Mucosa of rectum (tissue), 2 donors: ENCODE measurements at regions not wholly inside any gene's neighbourhood (a gene's known extent, or its start where the extent isn't known, plus 50 kb on each side); places are given as distances from the start of the nearest gene placed in this dataset.

Experiments used
- H3K27ac ChIP-seq, 2 donors: one replicate each; pipeline ENCODE4 v1.7.0; 2013; ENCODE audit warnings: inconsistent platforms in 2 of 2, low read depth in 2 of 2, low read length in 2 of 2
- H3K27me3 ChIP-seq, 2 donors: one replicate each; pipeline ENCODE4 v1.7.0; 2013; ENCODE audit warnings: low read length in 2 of 2; ENCODE audit not compliant: control insufficient read depth in 2 of 2, insufficient read depth in 2 of 2
- H3K36me3 ChIP-seq, 2 donors: one replicate each; pipeline ENCODE4 v1.7.0; 2013; ENCODE audit warnings: low read length in 2 of 2; ENCODE audit not compliant: control insufficient read depth in 2 of 2, insufficient read depth in 2 of 2
- H3K4me1 ChIP-seq, 2 donors: one replicate each; pipeline ENCODE4 v1.7.0; 2013; ENCODE audit warnings: low read length in 2 of 2, mild to moderate bottlenecking in 1 of 2; ENCODE audit not compliant: control insufficient read depth in 2 of 2, insufficient read depth in 2 of 2
- H3K4me3 ChIP-seq, 2 donors: one replicate each; pipeline ENCODE4 v1.7.0; 2013; ENCODE audit warnings: low read length in 2 of 2
- H3K9ac ChIP-seq, 2 donors: one replicate each; pipeline ENCODE4 v1.7.0; 2013; ENCODE audit warnings: low read length in 2 of 2, low read depth in 1 of 2, mild to moderate bottlenecking in 1 of 2
- H3K9me3 ChIP-seq, 2 donors: one replicate each; pipeline ENCODE4 v1.7.0; 2013; ENCODE audit warnings: low read length in 2 of 2; ENCODE audit not compliant: control insufficient read depth in 2 of 2
- donor health status: healthy.
- donor health status: Normal muscosa, but diverticular disease.

- Histone ChIP-seq H3K27ac (no peak overlapping the region), H3K4me1 (peaks cover 12 to 14% of the 10 kb centered on the region in 2 donors), H3K36me3 (no peaks in the 10 kb centered on the region), H3K27me3 (peaks cover 3 to 5% of the 10 kb centered on the region in 2 donors), H3K9me3 (no peaks in the 10 kb centered on the region), H3K4me3 (no peak overlapping the region), H3K9ac (no peak overlapping the region)
Measured at GRCh38 chr16:85396879-85397871, 215.9 kb upstream of the GSE1 start.

GRCh38 chr16:85398050-85398451 is 215.1 kb upstream of the GSE1 start:
- Histone ChIP-seq H3K27ac (no peak overlapping the region), H3K4me1 (peaks cover 12 to 14% of the 10 kb centered on the region in 2 donors), H3K9ac (no peak overlapping the region), H3K9me3 (no peaks in the 10 kb centered on the region), H3K4me3 (no peak overlapping the region), H3K36me3 (no peaks in the 10 kb centered on the region), H3K27me3 (peaks cover 3 to 5% of the 10 kb centered on the region in 2 donors)

- no peak overlapping the region for H3K4me3 ChIP-seq
- H3K9me3 ChIP-seq, result no peaks in the 10 kb centered on the region
- H3K4me1 ChIP-seq, result peaks cover 12 to 14% of the 10 kb centered on the region in 2 donors
- H3K9ac ChIP-seq, result no peak overlapping the region
- H3K27me3 ChIP-seq, result peaks cover 3 to 5% of the 10 kb centered on the region in 2 donors
- H3K36me3 ChIP-seq, result no peaks in the 10 kb centered on the region
- no peak overlapping the region for H3K27ac ChIP-seq
Measured at GRCh38 chr16:85398688-85399582, 214.2 kb upstream of the GSE1 start.

- no peak overlapping the region for H3K9ac ChIP-seq
- peaks cover 12 to 14% of the 10 kb centered on the region in 2 donors for H3K4me1 ChIP-seq
- H3K27me3 ChIP-seq, result peaks cover 3 to 4% of the 10 kb centered on the region in 2 donors
- H3K4me3 ChIP-seq, result no peak overlapping the region
- no peak overlapping the region for H3K27ac ChIP-seq
- no peaks in the 10 kb centered on the region for H3K9me3 ChIP-seq
- no peaks in the 10 kb centered on the region for H3K36me3 ChIP-seq
Measured at GRCh38 chr16:85399583-85400284, 213.4 kb upstream of the GSE1 start.

GRCh38 chr16:85400305-85401205 is 212.6 kb upstream of the GSE1 start:
- Histone ChIP-seq H3K27ac (no peak overlapping the region), H3K27me3 (peaks cover 0 to 3% of the 10 kb centered on the region in 2 donors), H3K9me3 (no peaks in the 10 kb centered on the region), H3K4me3 (no peak overlapping the region), H3K36me3 (no peaks in the 10 kb centered on the region), H3K9ac (no peak overlapping the region), H3K4me1 (peaks cover 5 to 8% of the 10 kb centered on the region in 2 donors)

GRCh38 chr16:85401370-85401916 is 211.7 kb upstream of the GSE1 start:
- H3K4me1 ChIP-seq, result peaks cover 0 to 4% of the 10 kb centered on the region in 2 donors
- H3K27ac ChIP-seq, result no peak overlapping the region
- H3K27me3 ChIP-seq, result peaks cover 0 to 3% of the 10 kb centered on the region in 2 donors
- H3K36me3 ChIP-seq, result no peaks in the 10 kb centered on the region
- H3K9ac ChIP-seq, result no peak overlapping the region
- no peaks in the 10 kb centered on the region for H3K9me3 ChIP-seq
- no peak overlapping the region for H3K4me3 ChIP-seq

- no peak overlapping the region for H3K9ac ChIP-seq
- peaks cover 0 to 4% of the 10 kb centered on the region in 2 donors for H3K4me1 ChIP-seq
- H3K36me3 ChIP-seq, result no peaks in the 10 kb centered on the region
- no peak overlapping the region for H3K27ac ChIP-seq
- H3K27me3 ChIP-seq, result peaks cover 0 to 2% of the 10 kb centered on the region in 2 donors
- H3K4me3 ChIP-seq, result no peak overlapping the region
- no peaks in the 10 kb centered on the region for H3K9me3 ChIP-seq
Measured at GRCh38 chr16:85401917-85402766, 211.0 kb upstream of the GSE1 start.

GRCh38 chr16:85402910-85403692 is 210.0 kb upstream of the GSE1 start:
- Histone ChIP-seq H3K27ac (no peak overlapping the region), H3K27me3 (no peaks in the 10 kb centered on the region), H3K9me3 (no peaks in the 10 kb centered on the region), H3K9ac (no peak overlapping the region), H3K4me3 (no peak overlapping the region), H3K36me3 (no peaks in the 10 kb centered on the region), H3K4me1 (no peaks in the 10 kb centered on the region)
